Stomach (tissue), 8 donors: ENCODE measurements at regions not wholly inside any gene's neighbourhood (a gene's known extent, or its start where the extent isn't known, plus 50 kb on each side); places are given as distances from the start of the nearest gene placed in this dataset.

Experiments used
- DNase-seq, 2 donors: peaks; one replicate each; pipeline versions ENCODE4 v3.0.0 to v3.0.0-alpha.2; 2013 to 2019
- H3K27ac ChIP-seq, 5 donors: fragments of 200-600 bp in 4 of 5; sonication (generic) in 4 of 5; one replicate each; pipeline ENCODE4 v1.5.1; 2013 to 2019; ENCODE audit warnings: mild to moderate bottlenecking in 1 of 5, moderate library complexity in 1 of 5
- H3K27me3 ChIP-seq, 3 donors: fragments of 200-600 bp; sonication (generic); one replicate each; pipeline ENCODE4 v1.5.1; 2017 to 2019; ENCODE audit warnings: mixed run types in 1 of 3
- H3K36me3 ChIP-seq, 4 donors: fragments of 200-600 bp; sonication (generic); 1 replicate in 3 of 4; 2 replicates in 1 of 4; pipeline ENCODE4 v1.5.1; 2016 to 2019
- H3K4me1 ChIP-seq, 4 donors: fragments of 200-600 bp; sonication (generic); one replicate each; pipeline ENCODE4 v1.5.1; 2016 to 2019
- H3K4me3 ChIP-seq, 4 donors: fragments of 200-600 bp; sonication (generic) in 3 of 4; one replicate each; pipeline ENCODE4 v1.5.1; 2016 to 2019; ENCODE audit warnings: mild to moderate bottlenecking in 1 of 4
- H3K9me3 ChIP-seq, 4 donors: fragments of 200-600 bp; sonication (generic); one replicate each; pipeline ENCODE4 v1.5.1; 2016 to 2019
- CTCF ChIP-seq, 7 experiments: fragments of 450-650 bp in 4 of 7; fragments of 200-600 bp in 3 of 7; sonication (generic) in 3 of 7; IDR thresholded peaks; one replicate each; pipeline ENCODE4 v1.5.1; 2016 to 2019; ENCODE audit warnings: antibody characterized with exemption in 7 of 7, control low read depth in 2 of 7, mild to moderate bottlenecking in 1 of 7
- EP300 ChIP-seq: sonication (generic); formaldehyde crosslinking; IDR thresholded peaks from one replicate; pipeline ENCODE4 v1.6.1; 2017; ENCODE audit warnings: antibody characterized with exemption
- POLR2A ChIP-seq, 4 donors: fragments of 450-650 bp; IDR thresholded peaks; one replicate each; pipeline ENCODE4 v1.6.1; 2016; ENCODE audit warnings: antibody characterized with exemption in 4 of 4, control low read depth in 2 of 4, mild to moderate bottlenecking in 1 of 4, moderate library complexity in 1 of 4
- POLR2AphosphoS5 ChIP-seq, 3 donors: sonication (generic); formaldehyde crosslinking; IDR thresholded peaks; one replicate each; pipeline ENCODE4 v1.6.1; 2016; ENCODE audit warnings: antibody characterized with exemption in 3 of 3
- WGBS, 5 donors: extraction: QIAGEN DNeasy Blood & Tissue Kit in 3 of 5; methylation state at CpG; one replicate each; pipeline versions ENCODE4 v1.1.5 to v1.1.7; 2013 to 2018; 5-methylcytosine and 5-hydroxymethylcytosine counted together
- intact Hi-C: fragments of 100-400 bp; cut with DNase I; formaldehyde crosslinking; loops from one replicate; pipeline ENCODE4 v1.15.1; 2023; ENCODE audit warnings: low total_unique reads
- donor health status: healthy with polysubstance abuse.
- donor health status: Bipolar disorder and iron deficiency.
- donor health status: healthy.

GRCh38 chr13:28566891-28567290 is 72.0 kb upstream of the FLT1 start:
- no peaks in the 10 kb centered on the region for H3K4me1 ChIP-seq
- TF ChIP-seq POLR2A (IDR thresholded peaks at IDR 0.05), result no peak
- TF ChIP-seq POLR2AphosphoS5 (IDR thresholded peaks at IDR 0.05), result no peak
- TF ChIP-seq EP300, result no peak
- TF ChIP-seq CTCF (IDR thresholded peaks at IDR 0.05), result no peak
- intact Hi-C loops, result no loop called here
- H3K27me3 ChIP-seq, result no peaks in the 10 kb centered on the region
- H3K27ac ChIP-seq, result no peak overlapping the region
- no peak for DNase-seq
- H3K9me3 ChIP-seq, result no peaks in the 10 kb centered on the region
- H3K36me3 ChIP-seq, result no peaks in the 10 kb centered on the region
- no peak overlapping the region for H3K4me3 ChIP-seq
- WGBS, 5 donors, result 86 to 92% (median 88%) methylated on average over 4 of the region's 4 CpGs

- Histone ChIP-seq H3K27me3 (no peaks in the 10 kb centered on the region), H3K4me1 (no peaks in the 10 kb centered on the region), H3K36me3 (no peaks in the 10 kb centered on the region), H3K9me3 (no peaks in the 10 kb centered on the region), H3K4me3 (no peak overlapping the region), H3K27ac (no peak overlapping the region)
- intact Hi-C loops, result no loop called here
- no peak for DNase-seq
- 70 to 89% (median 74%) methylated on average over 3 of the region's 3 CpGs for WGBS, 5 donors
- TF ChIP-seq POLR2AphosphoS5 (IDR thresholded peaks at IDR 0.05) (no peak), POLR2A (IDR thresholded peaks at IDR 0.05) (no peak), CTCF (IDR thresholded peaks at IDR 0.05) (no peak), EP300 (no peak)
These were observed 71.4 kb upstream of the FLT1 start for GRCh38 chr13:28566283-28566682.

- Histone ChIP-seq H3K4me1 (no peaks in the 10 kb centered on the region), H3K27me3 (no peaks in the 10 kb centered on the region), H3K4me3 (no peak overlapping the region), H3K9me3 (no peaks in the 10 kb centered on the region), H3K36me3 (no peaks in the 10 kb centered on the region), H3K27ac (no peak overlapping the region)
- WGBS, 5 donors, result 42 to 61% (median 59%) methylated on average over 10 of the region's 10 CpGs
- peak in 1 of 2 donors; percentile 66 for DNase-seq
- intact Hi-C loops, result no loop called here
- TF ChIP-seq POLR2A (IDR thresholded peaks at IDR 0.05) (no peak), EP300 (no peak), CTCF (IDR thresholded peaks at IDR 0.05) (no peak), POLR2AphosphoS5 (IDR thresholded peaks at IDR 0.05) (no peak)
These were observed 69.1 kb upstream of the FLT1 start for GRCh38 chr13:28564030-28564429.

- no peak for DNase-seq
- TF ChIP-seq EP300 (no peak), POLR2A (IDR thresholded peaks at IDR 0.05) (no peak), CTCF (IDR thresholded peaks at IDR 0.05) (no peak), POLR2AphosphoS5 (IDR thresholded peaks at IDR 0.05) (no peak)
- no peaks in the 10 kb centered on the region for H3K36me3 ChIP-seq
- 83 to 94% (median 91%) methylated on average over 5 of the region's 5 CpGs for WGBS, 5 donors
- no peak overlapping the region for H3K27ac ChIP-seq
- H3K27me3 ChIP-seq, result no peaks in the 10 kb centered on the region
- no peak overlapping the region for H3K4me3 ChIP-seq
- intact Hi-C loops, result no loop called here
- H3K4me1 ChIP-seq, result peaks cover 0 to 2% (median 0%) of the 10 kb centered on the region in 4 donors
- no peaks in the 10 kb centered on the region for H3K9me3 ChIP-seq
These were observed 68.7 kb upstream of the FLT1 start for GRCh38 chr13:28563609-28564008.
